ENCODE measurements at regions not wholly inside any gene's neighbourhood (a gene's known extent, or its start where the extent isn't known, plus 50 kb on each side); places are given as distances from the start of the nearest gene placed in this dataset.

DNA sequence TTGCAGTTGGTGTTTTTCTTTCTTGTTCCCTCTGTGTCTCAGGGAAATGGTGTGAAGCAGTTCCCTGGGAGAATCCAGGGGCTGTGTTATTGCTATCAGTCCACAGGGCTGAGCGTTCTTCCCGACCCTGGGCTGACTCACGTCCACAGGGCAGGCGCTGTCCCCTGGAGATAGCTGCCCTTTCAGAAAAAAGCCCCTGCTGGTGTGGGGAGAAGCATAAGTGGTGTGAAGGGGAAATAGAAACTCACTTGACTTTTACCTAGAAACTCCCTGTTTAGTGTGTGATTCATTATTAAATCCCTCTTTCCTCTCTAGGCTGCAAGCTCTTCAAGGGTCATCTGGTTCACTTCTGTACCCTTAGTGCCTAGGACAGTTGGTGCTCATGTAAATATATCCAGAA lies 63.3 kb upstream of the SMNDC1 start:
- TF ChIP-seq TAF1 (conservative IDR thresholded peaks at IDR 0.05) (no peak), FOXA1 (IDR thresholded peaks at IDR 0.05) (no peak), NR2F2 (IDR thresholded peaks at IDR 0.05) (no peak), RAD21 (IDR thresholded peaks at IDR 0.05) (no peak), GABPA (IDR thresholded peaks at IDR 0.05 in 1 of 2, conservative IDR thresholded peaks at IDR 0.05 in 1 of 2) (no peak), SP1 (IDR thresholded peaks at IDR 0.05) (no peak), JUND (IDR thresholded peaks at IDR 0.05) (no peak)
- TF ChIP-seq, protein P1, sequence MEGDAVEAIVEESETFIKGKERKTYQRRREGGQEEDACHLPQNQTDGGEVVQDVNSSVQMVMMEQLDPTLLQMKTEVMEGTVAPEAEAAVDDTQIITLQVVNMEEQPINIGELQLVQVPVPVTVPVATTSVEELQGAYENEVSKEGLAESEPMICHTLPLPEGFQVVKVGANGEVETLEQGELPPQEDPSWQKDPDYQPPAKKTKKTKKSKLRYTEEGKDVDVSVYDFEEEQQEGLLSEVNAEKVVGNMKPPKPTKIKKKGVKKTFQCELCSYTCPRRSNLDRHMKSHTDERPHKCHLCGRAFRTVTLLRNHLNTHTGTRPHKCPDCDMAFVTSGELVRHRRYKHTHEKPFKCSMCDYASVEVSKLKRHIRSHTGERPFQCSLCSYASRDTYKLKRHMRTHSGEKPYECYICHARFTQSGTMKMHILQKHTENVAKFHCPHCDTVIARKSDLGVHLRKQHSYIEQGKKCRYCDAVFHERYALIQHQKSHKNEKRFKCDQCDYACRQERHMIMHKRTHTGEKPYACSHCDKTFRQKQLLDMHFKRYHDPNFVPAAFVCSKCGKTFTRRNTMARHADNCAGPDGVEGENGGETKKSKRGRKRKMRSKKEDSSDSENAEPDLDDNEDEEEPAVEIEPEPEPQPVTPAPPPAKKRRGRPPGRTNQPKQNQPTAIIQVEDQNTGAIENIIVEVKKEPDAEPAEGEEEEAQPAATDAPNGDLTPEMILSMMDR (IDR thresholded peaks at IDR 0.05; ENCODE audit: low read depth, low read length, missing input control): no peak
- TF ChIP-seq, protein P2, sequence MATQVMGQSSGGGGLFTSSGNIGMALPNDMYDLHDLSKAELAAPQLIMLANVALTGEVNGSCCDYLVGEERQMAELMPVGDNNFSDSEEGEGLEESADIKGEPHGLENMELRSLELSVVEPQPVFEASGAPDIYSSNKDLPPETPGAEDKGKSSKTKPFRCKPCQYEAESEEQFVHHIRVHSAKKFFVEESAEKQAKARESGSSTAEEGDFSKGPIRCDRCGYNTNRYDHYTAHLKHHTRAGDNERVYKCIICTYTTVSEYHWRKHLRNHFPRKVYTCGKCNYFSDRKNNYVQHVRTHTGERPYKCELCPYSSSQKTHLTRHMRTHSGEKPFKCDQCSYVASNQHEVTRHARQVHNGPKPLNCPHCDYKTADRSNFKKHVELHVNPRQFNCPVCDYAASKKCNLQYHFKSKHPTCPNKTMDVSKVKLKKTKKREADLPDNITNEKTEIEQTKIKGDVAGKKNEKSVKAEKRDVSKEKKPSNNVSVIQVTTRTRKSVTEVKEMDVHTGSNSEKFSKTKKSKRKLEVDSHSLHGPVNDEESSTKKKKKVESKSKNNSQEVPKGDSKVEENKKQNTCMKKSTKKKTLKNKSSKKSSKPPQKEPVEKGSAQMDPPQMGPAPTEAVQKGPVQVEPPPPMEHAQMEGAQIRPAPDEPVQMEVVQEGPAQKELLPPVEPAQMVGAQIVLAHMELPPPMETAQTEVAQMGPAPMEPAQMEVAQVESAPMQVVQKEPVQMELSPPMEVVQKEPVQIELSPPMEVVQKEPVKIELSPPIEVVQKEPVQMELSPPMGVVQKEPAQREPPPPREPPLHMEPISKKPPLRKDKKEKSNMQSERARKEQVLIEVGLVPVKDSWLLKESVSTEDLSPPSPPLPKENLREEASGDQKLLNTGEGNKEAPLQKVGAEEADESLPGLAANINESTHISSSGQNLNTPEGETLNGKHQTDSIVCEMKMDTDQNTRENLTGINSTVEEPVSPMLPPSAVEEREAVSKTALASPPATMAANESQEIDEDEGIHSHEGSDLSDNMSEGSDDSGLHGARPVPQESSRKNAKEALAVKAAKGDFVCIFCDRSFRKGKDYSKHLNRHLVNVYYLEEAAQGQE (IDR thresholded peaks at IDR 0.05): no peak

Measured in liver (tissue), 3 donors.